BLaER1 treated with 17β-estradiol and CSF1 and Interleukin-3, amounts not matched to agents 10 nM and 100 nM (cell line): ENCODE measurements at regions not wholly inside any gene's neighbourhood (a gene's known extent, or its start where the extent isn't known, plus 50 kb on each side); places are given as distances from the start of the nearest gene placed in this dataset.

Experiments used
- H3K27ac ChIP-seq, 11 experiments: shearing (Covaris generic); formaldehyde crosslinking; 2 replicates each; pipeline ENCODE4 v1.8.1; 2022
- H3K27me3 ChIP-seq, 11 experiments: shearing (Covaris generic); formaldehyde crosslinking; 2 replicates each; pipeline ENCODE4 v1.8.1; 2022
- H3K36me3 ChIP-seq, 11 experiments: shearing (Covaris generic); formaldehyde crosslinking; 2 replicates each; pipeline ENCODE4 v1.8.1; 2022
- H3K4me1 ChIP-seq, 10 experiments: shearing (Covaris generic); formaldehyde crosslinking; 2 replicates each; pipeline ENCODE4 v1.8.1; 2022
- H3K4me2 ChIP-seq, 11 experiments: shearing (Covaris generic); formaldehyde crosslinking; 2 replicates each; pipeline ENCODE4 v1.8.1; 2022
- H3K4me3 ChIP-seq, 10 experiments: shearing (Covaris generic); formaldehyde crosslinking; 2 replicates each; pipeline ENCODE4 v1.8.1; 2022
- H3K9ac ChIP-seq, 11 experiments: shearing (Covaris generic); formaldehyde crosslinking; 2 replicates each; pipeline ENCODE4 v1.8.1; 2022
- H3K9me3 ChIP-seq, 11 experiments: shearing (Covaris generic); formaldehyde crosslinking; replicated peaks in 1 of 11; 2 replicates each; pipeline ENCODE4 v1.8.1; 2022
- H4K20me1 ChIP-seq, 11 experiments: shearing (Covaris generic); formaldehyde crosslinking; 2 replicates each; pipeline ENCODE4 v1.8.1; 2022
- Cebpa-rat ChIP-seq, 11 experiments: shearing (Covaris generic); IDR thresholded peaks; 2 replicates each; pipeline ENCODE4 v1.8.1; 2022

GRCh38 chr15:88982946-88983342 is 69.8 kb upstream of the MFGE8 start:
- H3K4me1 ChIP-seq, result peaks cover 16 to 22% (median 19%) of the 10 kb centered on the region in 10 experiments
- H3K4me3 ChIP-seq, result no peak overlapping the region
- no peaks in the 10 kb centered on the region for H4K20me1 ChIP-seq
- no peaks in the 10 kb centered on the region for H3K9me3 ChIP-seq
- H3K4me2 ChIP-seq, result peak overlapping the region; percentile 41 to 77 (median 66); a peak in 21 of 22 replicates
- no peaks in the 10 kb centered on the region for H3K27me3 ChIP-seq
- peak overlapping the region in 1 of 11 experiments; percentile 4; a peak in 1 of 22 replicates for H3K27ac ChIP-seq
- H3K9ac ChIP-seq, result no peak overlapping the region
- H3K36me3 ChIP-seq, result no peaks in the 10 kb centered on the region
- TF ChIP-seq Cebpa-rat (IDR thresholded peaks at IDR 0.05), result no peak

- H3K27me3 ChIP-seq, result no peaks in the 10 kb centered on the region
- H3K9ac ChIP-seq, result no peak overlapping the region
- H3K27ac ChIP-seq, result no peak overlapping the region
- H3K4me2 ChIP-seq, result no peak overlapping the region
- H3K36me3 ChIP-seq, result no peaks in the 10 kb centered on the region
- H3K9me3 ChIP-seq, result no peaks in the 10 kb centered on the region
- TF ChIP-seq Cebpa-rat (IDR thresholded peaks at IDR 0.05), result peak in 2 of 11 experiments; percentile 7 to 59; a peak in 1 of 22 replicates
- H3K4me1 ChIP-seq, result peaks cover 16 to 22% (median 19%) of the 10 kb centered on the region in 10 experiments
- H4K20me1 ChIP-seq, result no peaks in the 10 kb centered on the region
- H3K4me3 ChIP-seq, result no peak overlapping the region
These were observed 70.8 kb upstream of the MFGE8 start for GRCh38 chr15:88983861-88984429.

GRCh38 chr15:88985547-88986393 is 72.6 kb upstream of the MFGE8 start:
- H3K9ac ChIP-seq, result no peak overlapping the region

GRCh38 chr15:88986949-88987590 is 73.9 kb upstream of the MFGE8 start:
- H3K9me3 ChIP-seq, result no peaks in the 10 kb centered on the region
- H3K27me3 ChIP-seq, result no peaks in the 10 kb centered on the region
- no peak for TF ChIP-seq Cebpa-rat (IDR thresholded peaks at IDR 0.05)
- H3K4me2 ChIP-seq, result no peak overlapping the region
- no peak overlapping the region for H3K27ac ChIP-seq
- no peaks in the 10 kb centered on the region for H3K36me3 ChIP-seq
- H4K20me1 ChIP-seq, result no peaks in the 10 kb centered on the region
- H3K4me1 ChIP-seq, result peaks cover 11 to 17% (median 15%) of the 10 kb centered on the region in 10 experiments
- no peak overlapping the region for H3K9ac ChIP-seq
- H3K4me3 ChIP-seq, result no peak overlapping the region

More at GRCh38 chr15:88985547-88986393, 72.6 kb upstream of the MFGE8 start:
- Histone ChIP-seq H4K20me1 (no peaks in the 10 kb centered on the region), H3K4me1 (peaks cover 16 to 22% (median 19%) of the 10 kb centered on the region in 10 experiments), H3K4me2 (no peak overlapping the region), H3K27me3 (no peaks in the 10 kb centered on the region), H3K9me3 (no peaks in the 10 kb centered on the region), H3K27ac (no peak overlapping the region), H3K36me3 (no peaks in the 10 kb centered on the region), H3K4me3 (no peak overlapping the region)
- no peak for TF ChIP-seq Cebpa-rat (IDR thresholded peaks at IDR 0.05)

GRCh38 chr15:88987591-88987933 is 74.4 kb upstream of the MFGE8 start:
- no peak overlapping the region for H3K4me2 ChIP-seq
- H3K27me3 ChIP-seq, result no peaks in the 10 kb centered on the region
- no peaks in the 10 kb centered on the region for H3K36me3 ChIP-seq
- H3K9me3 ChIP-seq, result no peaks in the 10 kb centered on the region
- no peak overlapping the region for H3K9ac ChIP-seq
- TF ChIP-seq Cebpa-rat (IDR thresholded peaks at IDR 0.05), result no peak
- no peaks in the 10 kb centered on the region for H4K20me1 ChIP-seq
- no peak overlapping the region for H3K27ac ChIP-seq
- peaks cover 6 to 12% (median 10%) of the 10 kb centered on the region in 10 experiments for H3K4me1 ChIP-seq
- H3K4me3 ChIP-seq, result no peak overlapping the region

- H3K9ac ChIP-seq, result no peak overlapping the region
- H3K9me3 ChIP-seq, result no peaks in the 10 kb centered on the region
- no peaks in the 10 kb centered on the region for H3K27me3 ChIP-seq
- TF ChIP-seq Cebpa-rat (IDR thresholded peaks at IDR 0.05), result no peak
- no peak overlapping the region for H3K4me3 ChIP-seq
- no peaks in the 10 kb centered on the region for H4K20me1 ChIP-seq
- peaks cover under 1 to 7% (median 4%) of the 10 kb centered on the region in 10 experiments; a peak in 19 of 20 replicates for H3K4me1 ChIP-seq
- no peak overlapping the region for H3K4me2 ChIP-seq
- H3K36me3 ChIP-seq, result no peaks in the 10 kb centered on the region
- H3K27ac ChIP-seq, result no peak overlapping the region
These were observed 74.9 kb upstream of the MFGE8 start for GRCh38 chr15:88987934-88988671.

GRCh38 chr15:88989578-88989977 is 76.4 kb upstream of the MFGE8 start:
- H3K4me2 ChIP-seq, result no peak overlapping the region

GRCh38 chr15:88990185-88990679 is 77.1 kb upstream of the MFGE8 start:
- H3K27ac ChIP-seq, result no peak overlapping the region

More at GRCh38 chr15:88989578-88989977, 76.4 kb upstream of the MFGE8 start:
- no peak for TF ChIP-seq Cebpa-rat (IDR thresholded peaks at IDR 0.05)
- no peak overlapping the region for H3K9ac ChIP-seq
- H3K4me1 ChIP-seq, result no peaks in the 10 kb centered on the region
- no peaks in the 10 kb centered on the region for H3K27me3 ChIP-seq
- H3K36me3 ChIP-seq, result no peaks in the 10 kb centered on the region
- no peak overlapping the region for H3K27ac ChIP-seq
- no peaks in the 10 kb centered on the region for H4K20me1 ChIP-seq
- H3K9me3 ChIP-seq, result no peaks in the 10 kb centered on the region
- H3K4me3 ChIP-seq, result no peak overlapping the region

GRCh38 chr15:88992216-88992615 is 79.0 kb upstream of the MFGE8 start:
- Histone ChIP-seq H3K9ac (no peak overlapping the region), H4K20me1 (no peaks in the 10 kb centered on the region), H3K4me2 (no peak overlapping the region), H3K4me1 (no peaks in the 10 kb centered on the region), H3K9me3 (no peaks in the 10 kb centered on the region), H3K36me3 (no peaks in the 10 kb centered on the region), H3K27ac (no peak overlapping the region), H3K27me3 (no peaks in the 10 kb centered on the region), H3K4me3 (no peak overlapping the region)
- no peak for TF ChIP-seq Cebpa-rat (IDR thresholded peaks at IDR 0.05)

More at GRCh38 chr15:88990185-88990679, 77.1 kb upstream of the MFGE8 start:
- H3K27me3 ChIP-seq, result no peaks in the 10 kb centered on the region
- H3K9me3 ChIP-seq, result no peaks in the 10 kb centered on the region
- H3K4me3 ChIP-seq, result no peak overlapping the region
- no peaks in the 10 kb centered on the region for H3K4me1 ChIP-seq
- H3K36me3 ChIP-seq, result no peaks in the 10 kb centered on the region
- no peaks in the 10 kb centered on the region for H4K20me1 ChIP-seq
- H3K4me2 ChIP-seq, result no peak overlapping the region
- no peak overlapping the region for H3K9ac ChIP-seq
- TF ChIP-seq Cebpa-rat (IDR thresholded peaks at IDR 0.05), result no peak
